ENCODE measurements at regions not wholly inside any gene's neighbourhood (a gene's known extent, or its start where the extent isn't known, plus 50 kb on each side); places are given as distances from the start of the nearest gene placed in this dataset.
"Not testable (repeated sequence)": the region's sequence is repeated elsewhere in the genome, so short reads cannot be mapped to it uniquely, and the experiment has no call there.

- DNase-seq = no peak
Measured at GRCh38 chr10:90975096-90975495, 54.2 kb upstream of the ANKRD1 start.

- no peak for DNase-seq
Measured at GRCh38 chr10:90977162-90977854, 56.4 kb upstream of the ANKRD1 start.

GRCh38 chr10:90977855-90978486, 57.1 kb upstream of the ANKRD1 start:
- no peak for DNase-seq

- DNase-seq = no peak
Measured at GRCh38 chr10:90982406-90983008, 61.6 kb upstream of the ANKRD1 start.

GRCh38 chr10:90983914-90984549, 63.1 kb upstream of the ANKRD1 start:
- no peak for DNase-seq

- DNase-seq = no peak
Measured at GRCh38 chr10:90984898-90985297, 64.0 kb upstream of the ANKRD1 start.

GRCh38 chr10:90985321-90985933, 64.5 kb upstream of the ANKRD1 start:
- DNase-seq = no peak

GRCh38 chr10:90986136-90986760, 65.4 kb upstream of the ANKRD1 start:
- DNase-seq = no peak

- DNase-seq = no peak
Measured at GRCh38 chr10:90986870-90987269, 66.0 kb upstream of the ANKRD1 start.

- no peak for DNase-seq
Measured at GRCh38 chr10:90987383-90987782, 66.5 kb upstream of the ANKRD1 start.

GRCh38 chr10:90988024-90988423, 67.1 kb upstream of the ANKRD1 start:
- no peak for DNase-seq

GRCh38 chr10:90988802-90989201, 67.9 kb upstream of the ANKRD1 start:
- DNase-seq = no peak

- no peak for DNase-seq
Measured at GRCh38 chr10:90989378-90989777, 68.5 kb upstream of the ANKRD1 start.

- no peak for DNase-seq
Measured at GRCh38 chr10:90992462-90992861, 71.6 kb upstream of the ANKRD1 start.

- DNase-seq = no peak
Measured at GRCh38 chr10:90993340-90993739, 72.5 kb upstream of the ANKRD1 start.

- DNase-seq = no peak
Measured at GRCh38 chr10:90997670-90998069, 76.8 kb upstream of the ANKRD1 start.

- no peak for DNase-seq
Measured at GRCh38 chr10:90998733-90999511, 78.0 kb upstream of the ANKRD1 start.

GRCh38 chr10:90999512-91000172, 78.8 kb upstream of the ANKRD1 start:
- DNase-seq = no peak

- no peak for DNase-seq
Measured at GRCh38 chr10:91000470-91000869, 79.6 kb upstream of the ANKRD1 start.

- DNase-seq = no peak
Measured at GRCh38 chr10:91000985-91001384, 80.1 kb upstream of the ANKRD1 start.

- DNase-seq = no peak
Measured at GRCh38 chr10:91002656-91003055, 81.8 kb upstream of the ANKRD1 start.

- DNase-seq = not testable (repeated sequence)
Measured at GRCh38 chr10:91003379-91003778, 82.5 kb upstream of the ANKRD1 start.

Data from activated CD4-positive, CD25-positive, alpha-beta regulatory T cell (primary cell).